Osteocyte (in vitro differentiated cells): ENCODE measurements at regions not wholly inside any gene's neighbourhood (a gene's known extent, or its start where the extent isn't known, plus 50 kb on each side); places are given as distances from the start of the nearest gene placed in this dataset.

Experiments used
- DNase-seq: peaks from one replicate; pipeline ENCODE4 v3.0.0; 2021; ENCODE audit warnings: mixed read lengths; ENCODE audit not compliant: unreplicated experiment; ENCODE audit errors: extremely low spot score
- H3K27ac Mint-ChIP-seq: one replicate; pipeline ENCODE4 v1.8.0; 2021; ENCODE audit warnings: mild to moderate bottlenecking, mixed read lengths; ENCODE audit not compliant: unreplicated experiment
- H3K27me3 Mint-ChIP-seq: one replicate; pipeline ENCODE4 v1.8.0; 2021; ENCODE audit warnings: mixed read lengths; ENCODE audit not compliant: unreplicated experiment
- H3K36me3 Mint-ChIP-seq: one replicate; pipeline ENCODE4 v1.8.0; 2021; ENCODE audit warnings: mixed read lengths; ENCODE audit not compliant: unreplicated experiment
- H3K4me1 Mint-ChIP-seq: one replicate; pipeline ENCODE4 v1.8.0; 2021; ENCODE audit warnings: mixed read lengths; ENCODE audit not compliant: unreplicated experiment
- H3K4me3 Mint-ChIP-seq: one replicate; pipeline ENCODE4 v1.8.0; 2021; ENCODE audit warnings: mild to moderate bottlenecking, moderate library complexity, mixed read lengths; ENCODE audit not compliant: unreplicated experiment
- H3K9me3 Mint-ChIP-seq: one replicate; pipeline ENCODE4 v1.8.0; 2021; ENCODE audit warnings: mixed read lengths; ENCODE audit not compliant: unreplicated experiment
- TF ChIP-seq, protein P1 (sequence below): fragments of 200-600 bp; sonication (generic); IDR thresholded peaks from 2 replicates; pipeline ENCODE4 v1.5.0; 2021; ENCODE audit warnings: antibody characterized with exemption, mild to moderate bottlenecking, moderate library complexity

DNA sequence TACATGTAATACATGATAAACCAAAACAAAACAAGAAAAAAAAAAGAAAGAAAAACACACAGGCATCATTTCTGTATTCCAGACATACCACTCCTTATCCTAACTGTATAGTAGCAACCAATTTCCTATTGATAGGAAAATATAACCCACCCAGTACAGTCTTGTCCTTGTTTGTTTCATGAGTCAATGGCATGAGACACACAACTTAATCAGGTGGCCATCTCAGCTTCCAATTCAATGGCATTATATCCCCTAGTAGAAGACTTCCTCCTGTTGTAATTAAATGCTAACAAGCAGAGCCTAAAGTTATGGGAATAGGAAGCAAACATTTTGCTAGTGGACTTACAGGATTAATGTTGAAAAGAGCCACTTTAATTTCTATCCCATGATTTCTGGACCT is 121.0 kb upstream of the NOL4 start:
- no peaks in the 10 kb centered on the region for H3K27me3 Mint-ChIP-seq
- DNase-seq = no peak
- TF ChIP-seq, protein P1, sequence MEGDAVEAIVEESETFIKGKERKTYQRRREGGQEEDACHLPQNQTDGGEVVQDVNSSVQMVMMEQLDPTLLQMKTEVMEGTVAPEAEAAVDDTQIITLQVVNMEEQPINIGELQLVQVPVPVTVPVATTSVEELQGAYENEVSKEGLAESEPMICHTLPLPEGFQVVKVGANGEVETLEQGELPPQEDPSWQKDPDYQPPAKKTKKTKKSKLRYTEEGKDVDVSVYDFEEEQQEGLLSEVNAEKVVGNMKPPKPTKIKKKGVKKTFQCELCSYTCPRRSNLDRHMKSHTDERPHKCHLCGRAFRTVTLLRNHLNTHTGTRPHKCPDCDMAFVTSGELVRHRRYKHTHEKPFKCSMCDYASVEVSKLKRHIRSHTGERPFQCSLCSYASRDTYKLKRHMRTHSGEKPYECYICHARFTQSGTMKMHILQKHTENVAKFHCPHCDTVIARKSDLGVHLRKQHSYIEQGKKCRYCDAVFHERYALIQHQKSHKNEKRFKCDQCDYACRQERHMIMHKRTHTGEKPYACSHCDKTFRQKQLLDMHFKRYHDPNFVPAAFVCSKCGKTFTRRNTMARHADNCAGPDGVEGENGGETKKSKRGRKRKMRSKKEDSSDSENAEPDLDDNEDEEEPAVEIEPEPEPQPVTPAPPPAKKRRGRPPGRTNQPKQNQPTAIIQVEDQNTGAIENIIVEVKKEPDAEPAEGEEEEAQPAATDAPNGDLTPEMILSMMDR = no peak
- no peak overlapping the region for H3K4me3 Mint-ChIP-seq
- peaks cover 5% of the 10 kb centered on the region for H3K9me3 Mint-ChIP-seq
- peaks cover 30% of the 10 kb centered on the region for H3K4me1 Mint-ChIP-seq
- no peak overlapping the region for H3K27ac Mint-ChIP-seq
- H3K36me3 Mint-ChIP-seq = no peaks in the 10 kb centered on the region

DNA sequence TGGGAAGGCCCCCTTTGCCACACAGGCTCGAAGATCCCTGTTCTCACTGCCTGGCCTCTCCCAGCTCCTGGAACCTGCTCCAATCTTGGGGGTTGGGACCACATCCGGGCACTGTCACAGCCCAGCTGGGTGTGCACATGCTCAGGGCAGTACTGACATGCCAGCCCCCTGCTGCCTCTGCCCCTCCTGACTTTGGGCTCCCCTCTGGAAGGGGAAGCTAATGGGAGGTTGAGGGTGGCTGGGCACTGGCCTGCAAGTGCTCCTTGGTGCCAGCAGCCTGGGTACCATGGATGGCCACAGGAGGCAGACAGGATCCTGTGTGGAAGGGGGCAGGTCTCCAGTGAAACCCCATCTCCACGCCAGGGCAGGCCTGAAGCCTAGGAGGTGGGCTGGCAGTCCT is 126.1 kb upstream of the NOL4 start:
- Mint-ChIP-seq H3K36me3 (no peaks in the 10 kb centered on the region), H3K27ac (no peak overlapping the region), H3K9me3 (no peaks in the 10 kb centered on the region), H3K4me3 (no peak overlapping the region), H3K4me1 (peaks cover 23% of the 10 kb centered on the region), H3K27me3 (no peaks in the 10 kb centered on the region)
- TF ChIP-seq, protein P1 = no peak
- no peak for DNase-seq

DNA sequence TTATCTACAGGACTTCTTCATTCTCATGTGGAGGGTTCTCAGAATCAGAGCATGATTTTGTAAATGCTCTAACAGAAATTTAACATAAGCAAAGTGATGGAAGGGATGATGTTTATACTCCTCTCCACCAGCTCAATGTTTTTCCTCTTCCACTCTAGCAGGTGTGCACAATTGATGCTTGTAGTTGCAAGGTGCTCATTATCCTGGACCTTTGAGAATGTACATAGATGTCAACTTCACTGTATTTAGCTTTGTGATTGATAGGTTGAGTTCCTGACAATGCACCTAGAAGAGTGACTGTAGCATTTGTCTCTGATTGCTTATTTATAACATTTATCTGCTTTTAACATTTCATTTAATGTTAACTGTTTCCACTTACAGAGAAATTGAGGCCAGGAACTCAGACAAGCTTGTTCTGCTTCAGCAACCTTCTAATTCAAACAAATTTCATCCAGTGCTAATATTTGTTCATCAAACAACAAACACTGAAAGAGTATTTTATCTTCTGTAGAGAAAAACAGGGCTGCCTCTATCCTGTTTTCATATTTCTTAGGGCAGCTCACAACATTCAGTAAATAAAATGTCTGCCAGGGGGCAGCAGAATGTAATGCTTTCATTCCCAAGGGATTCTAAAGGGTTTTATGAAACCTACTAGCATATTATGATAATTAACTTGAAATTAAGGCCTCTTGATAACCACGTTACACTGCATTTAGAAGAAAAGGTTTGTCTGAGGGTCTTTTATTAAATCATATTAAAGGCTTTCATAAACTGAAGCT is 127.9 kb upstream of the NOL4 start:
- no peak for DNase-seq
- peaks cover 19% of the 10 kb centered on the region for H3K4me1 Mint-ChIP-seq
- peak overlapping the region; percentile 23 for H3K27ac Mint-ChIP-seq
- H3K36me3 Mint-ChIP-seq = no peaks in the 10 kb centered on the region
- H3K4me3 Mint-ChIP-seq = no peak overlapping the region
- H3K27me3 Mint-ChIP-seq = no peaks in the 10 kb centered on the region
- TF ChIP-seq, protein P1 = peak; percentile 49
- H3K9me3 Mint-ChIP-seq = no peaks in the 10 kb centered on the region

DNA sequence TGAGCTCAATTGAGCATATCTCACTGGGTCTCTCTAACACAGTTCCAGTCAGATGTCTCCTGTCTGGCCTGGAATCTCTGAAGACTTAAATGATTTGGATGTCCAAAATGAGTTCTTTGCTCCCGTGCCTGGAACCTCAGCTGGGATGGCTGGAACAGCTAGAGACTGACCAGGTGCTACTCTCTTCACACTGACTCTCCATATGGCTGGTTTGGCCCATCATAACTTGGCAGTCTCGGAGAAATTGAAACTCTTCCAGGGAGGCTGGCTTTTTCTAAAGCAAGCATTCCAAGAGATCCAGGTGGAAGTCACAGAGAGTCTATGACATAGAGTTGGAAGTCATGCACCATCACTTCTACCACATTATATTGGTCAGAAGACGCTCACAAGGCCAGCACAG is 129.6 kb upstream of the NOL4 start:
- H3K36me3 Mint-ChIP-seq = no peaks in the 10 kb centered on the region
- H3K4me3 Mint-ChIP-seq = no peak overlapping the region
- H3K4me1 Mint-ChIP-seq = peaks cover 19% of the 10 kb centered on the region
- no peaks in the 10 kb centered on the region for H3K27me3 Mint-ChIP-seq
- TF ChIP-seq, protein P1 = no peak
- H3K9me3 Mint-ChIP-seq = no peaks in the 10 kb centered on the region
- DNase-seq = no peak
- H3K27ac Mint-ChIP-seq = no peak overlapping the region

DNA sequence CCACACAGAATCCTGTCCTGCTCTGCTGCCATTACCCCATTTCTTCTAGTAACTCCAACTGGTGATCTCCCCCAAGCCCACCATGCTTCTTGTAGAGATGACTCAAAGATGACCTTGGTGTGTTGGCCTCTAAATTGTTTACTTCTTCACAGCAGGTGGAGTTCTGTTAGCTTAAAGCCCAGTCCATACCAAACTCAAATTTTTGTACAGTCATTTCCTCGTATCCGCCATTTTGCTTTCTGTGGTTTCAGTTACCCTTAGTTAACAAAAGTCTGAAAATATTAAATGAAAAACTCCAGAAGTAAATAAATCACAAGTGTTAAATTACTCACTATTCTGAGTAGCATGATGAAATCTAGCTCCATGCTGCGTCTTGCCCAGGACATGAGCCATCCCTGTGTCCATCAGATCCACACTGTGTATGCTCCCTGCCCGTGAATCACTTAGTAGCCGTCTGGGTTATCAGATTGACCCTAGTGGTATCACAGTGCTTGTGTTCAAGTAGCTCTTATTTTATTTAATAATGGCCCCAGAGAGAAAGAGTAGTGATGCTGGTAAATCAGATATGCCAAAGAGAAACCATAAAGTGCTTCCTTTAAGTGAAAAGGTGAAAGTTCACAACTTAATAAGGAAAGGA is 133.3 kb upstream of the NOL4 start:
- TF ChIP-seq, protein P1 = no peak
- no peak for DNase-seq
- Mint-ChIP-seq H3K27ac (no peak overlapping the region), H3K9me3 (no peaks in the 10 kb centered on the region), H3K36me3 (no peaks in the 10 kb centered on the region), H3K27me3 (peaks cover 4% of the 10 kb centered on the region), H3K4me1 (peaks cover 14% of the 10 kb centered on the region), H3K4me3 (no peak overlapping the region)
